HuH-7.5 (cell line): ENCODE measurements at regions not wholly inside any gene's neighbourhood (a gene's known extent, or its start where the extent isn't known, plus 50 kb on each side); places are given as distances from the start of the nearest gene placed in this dataset.
A peak's percentile ranks its signal among the peaks of the same experiment; 100 is the strongest.

Experiments used
- DNase-seq: peaks from one replicate; pipeline ENCODE4 v3.0.0; 2011; ENCODE audit warnings: low spot score

GRCh38 chr9:115944166-115944948 is 209.2 kb upstream of the PAPPA start:
- peak; percentile 19 for DNase-seq

- DNase-seq: no peak
These were observed 208.6 kb upstream of the PAPPA start for GRCh38 chr9:115945009-115945431.

GRCh38 chr9:115946530-115946929 is 207.1 kb upstream of the PAPPA start:
- no peak for DNase-seq

- no peak for DNase-seq
These were observed 201.6 kb upstream of the PAPPA start for GRCh38 chr9:115951977-115952376.

GRCh38 chr9:115952430-115953292 is 200.9 kb upstream of the PAPPA start:
- no peak for DNase-seq

- no peak for DNase-seq
These were observed 197.2 kb upstream of the PAPPA start for GRCh38 chr9:115956371-115956770.

- no peak for DNase-seq
These were observed 196.0 kb upstream of the PAPPA start for GRCh38 chr9:115957585-115957984.

- DNase-seq: no peak
These were observed 188.8 kb upstream of the PAPPA start for GRCh38 chr9:115964710-115965347.

- no peak for DNase-seq
These were observed 186.9 kb upstream of the PAPPA start for GRCh38 chr9:115966660-115967059.

GRCh38 chr9:115969096-115969495 is 184.5 kb upstream of the PAPPA start:
- no peak for DNase-seq

GRCh38 chr9:115972362-115972761 is 181.2 kb upstream of the PAPPA start:
- no peak for DNase-seq

- no peak for DNase-seq
These were observed 180.6 kb upstream of the PAPPA start for GRCh38 chr9:115972843-115973595.

GRCh38 chr9:115976781-115977180 is 176.8 kb upstream of the PAPPA start:
- no peak for DNase-seq

- DNase-seq: no peak
These were observed 175.5 kb upstream of the PAPPA start for GRCh38 chr9:115978091-115978490.

- no peak for DNase-seq
These were observed 174.9 kb upstream of the PAPPA start for GRCh38 chr9:115978659-115979096.

- DNase-seq: no peak
These were observed 173.5 kb upstream of the PAPPA start for GRCh38 chr9:115980054-115980453.

GRCh38 chr9:115980502-115980901 is 173.1 kb upstream of the PAPPA start:
- DNase-seq: no peak

- no peak for DNase-seq
These were observed 172.6 kb upstream of the PAPPA start for GRCh38 chr9:115980976-115981375.

GRCh38 chr9:115983366-115983765 is 170.2 kb upstream of the PAPPA start:
- DNase-seq: no peak

GRCh38 chr9:115985657-115986056 is 167.9 kb upstream of the PAPPA start:
- no peak for DNase-seq

GRCh38 chr9:115986508-115986907 is 167.1 kb upstream of the PAPPA start:
- DNase-seq: no peak

GRCh38 chr9:115988701-115989100 is 164.9 kb upstream of the PAPPA start:
- no peak for DNase-seq
